HFF-Myc (cell line): ENCODE measurements at regions not wholly inside any gene's neighbourhood (a gene's known extent, or its start where the extent isn't known, plus 50 kb on each side); places are given as distances from the start of the nearest gene placed in this dataset.

Experiments used
- DNase-seq: peaks from one replicate; pipeline ENCODE4 v3.0.0-alpha.2; 2011; ENCODE audit warnings: low read depth; ENCODE audit errors: extremely low read depth
- H3K4me3 ChIP-seq: replicated peaks from 2 replicates; pipeline ENCODE4 v1.5.1; 2011; ENCODE audit warnings: low read depth, mild to moderate bottlenecking, control low read depth, low read length
- CTCF ChIP-seq: IDR thresholded peaks from 2 replicates; pipeline ENCODE4 v1.5.1; 2012; ENCODE audit warnings: mild to moderate bottlenecking, low read depth, low read length, control low read depth; ENCODE audit errors: missing control alignments

GRCh38 chr3:94596887-94597566 is 534.2 kb downstream of the NSUN3 start:
- no peak for TF ChIP-seq CTCF
- no peak overlapping the region for H3K4me3 ChIP-seq
- no peak for DNase-seq

GRCh38 chr3:94607778-94608177 is 544.9 kb downstream of the NSUN3 start:
- TF ChIP-seq CTCF, result no peak
- no peak for DNase-seq
- no peak overlapping the region for H3K4me3 ChIP-seq

- no peak for DNase-seq
- TF ChIP-seq CTCF, result no peak
- H3K4me3 ChIP-seq, result no peak overlapping the region
Observed at GRCh38 chr3:94609908-94610307, 547.0 kb downstream of the NSUN3 start.

- no peak for DNase-seq
- H3K4me3 ChIP-seq, result no peak overlapping the region
- TF ChIP-seq CTCF, result no peak
Observed at GRCh38 chr3:94611596-94611995, 548.7 kb downstream of the NSUN3 start.

GRCh38 chr3:94612631-94613030 is 549.8 kb downstream of the NSUN3 start:
- no peak for DNase-seq
- no peak for TF ChIP-seq CTCF
- H3K4me3 ChIP-seq, result no peak overlapping the region

GRCh38 chr3:94614192-94614591 is 551.3 kb downstream of the NSUN3 start:
- DNase-seq, result no peak
- no peak overlapping the region for H3K4me3 ChIP-seq
- no peak for TF ChIP-seq CTCF
